H9 (cell line): ENCODE measurements at regions not wholly inside any gene's neighbourhood (a gene's known extent, or its start where the extent isn't known, plus 50 kb on each side); places are given as distances from the start of the nearest gene placed in this dataset.

ENCODE experiments used
- DNase-seq: peaks from one replicate; pipeline ENCODE4 v3.0.0-alpha.2; 2017
- H2AFZ ChIP-seq: one replicate; pipeline ENCODE4 v1.6.1; 2013; ENCODE audit warnings: mild to moderate bottlenecking, low read length, control low read depth, moderate library complexity
- H2AK5ac ChIP-seq: 2 replicates; pipeline ENCODE4 v1.6.1; 2013; ENCODE audit warnings: low read length, control low read depth, mixed read lengths; ENCODE audit not compliant: insufficient read length
- H2BK120ac ChIP-seq: one replicate; pipeline ENCODE4 v1.6.1; 2013; ENCODE audit warnings: low read depth, mild to moderate bottlenecking, low read length, control low read depth, inconsistent platforms; ENCODE audit not compliant: poor library complexity, severe bottlenecking
- H2BK12ac ChIP-seq: 2 replicates; pipeline ENCODE4 v1.6.1; 2013; ENCODE audit warnings: low read length, control low read depth, mixed read lengths, low read depth; ENCODE audit not compliant: insufficient read length
- H2BK15ac ChIP-seq: 2 replicates; pipeline ENCODE4 v1.6.1; 2013; ENCODE audit warnings: low read depth, low read length, control low read depth
- H2BK20ac ChIP-seq: one replicate; pipeline ENCODE4 v1.6.1; 2013; ENCODE audit warnings: low read depth, mild to moderate bottlenecking, low read length, control low read depth, inconsistent platforms; ENCODE audit not compliant: poor library complexity, severe bottlenecking
- H2BK5ac ChIP-seq: 2 replicates; pipeline ENCODE4 v1.6.1; 2013; ENCODE audit warnings: low read length, control low read depth, mixed read lengths; ENCODE audit not compliant: insufficient read length
- H3K14ac ChIP-seq: 2 replicates; pipeline ENCODE4 v1.6.1; 2013; ENCODE audit warnings: low read length, control low read depth; ENCODE audit not compliant: insufficient read depth
- H3K18ac ChIP-seq: 2 replicates; pipeline ENCODE4 v1.6.1; 2013; ENCODE audit warnings: low read depth, mild to moderate bottlenecking, mixed read lengths, low read length, control low read depth; ENCODE audit not compliant: insufficient read length
- H3K23ac ChIP-seq: 2 replicates; pipeline ENCODE4 v1.6.1; 2013; ENCODE audit warnings: low read length, control low read depth, mixed read lengths, low read depth; ENCODE audit not compliant: insufficient read length
- H3K23me2 ChIP-seq: 2 replicates; pipeline ENCODE4 v1.6.1; 2013; ENCODE audit warnings: low read depth, mild to moderate bottlenecking, mixed read lengths, low read length, control low read depth; ENCODE audit not compliant: insufficient read length, poor library complexity, severe bottlenecking
- H3K27ac ChIP-seq: 2 replicates; pipeline ENCODE4 v1.5.1; 2013; ENCODE audit warnings: low read length, control low read depth, mixed read lengths, low read depth; ENCODE audit not compliant: insufficient read length
- H3K27me3 ChIP-seq: 2 replicates; pipeline ENCODE4 v1.6.1; 2013; ENCODE audit warnings: low read length, control low read depth, inconsistent platforms; ENCODE audit not compliant: insufficient read depth
- H3K4ac ChIP-seq: 2 replicates; pipeline ENCODE4 v1.6.1; 2013; ENCODE audit warnings: low read depth, mild to moderate bottlenecking, control low read depth, inconsistent platforms, low read length, moderate library complexity
- H3K4me1 ChIP-seq: 2 replicates; pipeline ENCODE4 v1.6.1; 2013; ENCODE audit warnings: low read length, control low read depth, inconsistent platforms; ENCODE audit not compliant: insufficient read depth
- H3K4me2 ChIP-seq: 2 replicates; pipeline ENCODE4 v1.6.1; 2013; ENCODE audit warnings: low read length, control low read depth, mixed read lengths; ENCODE audit not compliant: insufficient read length, insufficient read depth
- H3K56ac ChIP-seq: 2 replicates; pipeline ENCODE4 v1.6.1; 2013; ENCODE audit warnings: low read depth, mild to moderate bottlenecking, mixed read lengths, low read length, control low read depth; ENCODE audit not compliant: insufficient read length
- H3K79me1 ChIP-seq: 2 replicates; pipeline ENCODE4 v1.6.1; 2013; ENCODE audit warnings: low read depth, mild to moderate bottlenecking, moderate library complexity, low read length, control low read depth, inconsistent platforms; ENCODE audit not compliant: insufficient read depth, poor library complexity, severe bottlenecking
- H3K79me2 ChIP-seq: 2 replicates; pipeline ENCODE4 v1.6.1; 2013; ENCODE audit warnings: low read length, control low read depth, inconsistent platforms; ENCODE audit not compliant: insufficient read depth
- H3K9ac ChIP-seq: 2 replicates; pipeline ENCODE4 v1.6.1; 2013; ENCODE audit warnings: low read length, control low read depth, mixed read lengths; ENCODE audit not compliant: insufficient read length; ENCODE audit errors: extremely low read depth
- H3K9me3 ChIP-seq: one replicate; pipeline ENCODE4 v1.6.1; 2013; ENCODE audit warnings: low read depth, low read length, inconsistent platforms; ENCODE audit not compliant: control insufficient read depth
- H3T11ph ChIP-seq: one replicate; pipeline ENCODE4 v1.6.1; 2013; ENCODE audit warnings: mild to moderate bottlenecking, low read length, control low read depth, inconsistent platforms
- H4K20me1 ChIP-seq: one replicate; pipeline ENCODE4 v1.6.1; 2013; ENCODE audit not compliant: control insufficient read depth, insufficient read length, insufficient read depth
- H4K5ac ChIP-seq: 2 replicates; pipeline ENCODE4 v1.6.1; 2013; ENCODE audit warnings: low read depth, mild to moderate bottlenecking, mixed read lengths, low read length, control low read depth; ENCODE audit not compliant: insufficient read length
- H4K8ac ChIP-seq: replicated peaks from 2 replicates; pipeline ENCODE4 v1.6.1; 2013; ENCODE audit warnings: low read length, control low read depth, mixed read lengths, low read depth; ENCODE audit not compliant: insufficient read length
- H4K91ac ChIP-seq: 2 replicates; pipeline ENCODE4 v1.6.1; 2013; ENCODE audit warnings: low read depth, mild to moderate bottlenecking, moderate library complexity, mixed read lengths, low read length, control low read depth; ENCODE audit not compliant: insufficient read length
- H3K27ac Mint-ChIP-seq, 3 experiments: 2 replicates in 2 of 3; 3 replicates in 1 of 3; pipeline ENCODE4 v1.8.0; 2020 to 2021; ENCODE audit warnings: mixed read lengths in 3 of 3, mild to moderate bottlenecking in 1 of 3, moderate library complexity in 1 of 3
- H3K27me3 Mint-ChIP-seq: 2 replicates; pipeline ENCODE4 v1.8.0; 2021; ENCODE audit warnings: low read depth, mild to moderate bottlenecking, moderate library complexity, mixed read lengths
- H3K36me3 Mint-ChIP-seq, 3 experiments: 2 replicates in 2 of 3; 3 replicates in 1 of 3; pipeline ENCODE4 v1.8.0; 2020 to 2021; ENCODE audit warnings: low read depth in 3 of 3, mixed read lengths in 3 of 3; ENCODE audit not compliant: insufficient read depth in 1 of 3
- H3K4me1 Mint-ChIP-seq, 2 experiments: 2 replicates each; pipeline ENCODE4 v1.8.0; 2020; ENCODE audit warnings: mixed read lengths in 2 of 2
- H3K4me3 Mint-ChIP-seq, 2 experiments: 2 replicates in 1 of 2; 3 replicates in 1 of 2; pipeline ENCODE4 v1.8.0; 2020 to 2021; ENCODE audit warnings: mild to moderate bottlenecking in 2 of 2, mixed read lengths in 2 of 2, moderate library complexity in 1 of 2
- H3K9me3 Mint-ChIP-seq, 2 experiments: 2 replicates in 1 of 2; 3 replicates in 1 of 2; pipeline ENCODE4 v1.8.0; 2020; ENCODE audit warnings: mild to moderate bottlenecking in 2 of 2, mixed read lengths in 2 of 2, moderate library complexity in 1 of 2
- WGBS: extraction: QIAGEN DNeasy Blood & Tissue Kit; methylation state at CpG from one replicate; pipeline ENCODE4 v1.1.7; 2013; ENCODE audit warnings: missing lambda C conversion rate, low lambda C conversion rate, mixed read lengths; ENCODE audit not compliant: insufficient read length; ENCODE audit errors: extremely low coverage; 5-methylcytosine and 5-hydroxymethylcytosine counted together
- TF ChIP-seq, protein P1 (sequence below): fragments of 200-600 bp; sonication (generic); conservative IDR thresholded peaks from 3 replicates; pipeline ENCODE4 v1.8.0; 2021; ENCODE audit warnings: antibody characterized with exemption, mild to moderate bottlenecking

DNA sequence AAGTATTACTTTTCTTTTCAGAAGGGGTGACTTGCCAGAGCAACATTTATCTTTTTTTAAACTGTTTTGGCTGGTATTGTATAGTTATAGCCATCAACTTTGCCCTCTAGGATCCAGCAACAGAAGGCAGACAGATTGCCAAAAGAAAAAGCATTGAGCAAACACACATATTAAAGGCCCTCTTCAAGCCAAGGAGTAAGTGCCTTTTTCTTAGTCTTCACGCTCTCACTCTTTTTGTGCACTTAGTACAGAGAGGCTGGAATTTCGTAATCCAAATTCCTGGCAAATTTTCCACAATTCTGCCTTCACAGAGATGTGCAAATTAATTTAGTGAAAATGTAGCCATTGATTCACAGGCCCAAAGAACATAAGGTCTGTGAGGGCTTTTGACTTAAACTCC lies 253.1 kb upstream of the EDA2R start:
- Histone ChIP-seq H3K27me3 (no peaks in the 10 kb centered on the region), H3K9me3 (peaks cover 41% of the 10 kb centered on the region), H3K4me2 (no peak overlapping the region), H2BK5ac (no peak overlapping the region), H3K79me2 (no peaks in the 10 kb centered on the region), H3T11ph (no peak overlapping the region), H2BK20ac (no peak overlapping the region), H2AFZ (no peak overlapping the region), H3K9ac (no peak overlapping the region), H4K8ac (no peak overlapping the region), H3K23ac (no peak overlapping the region), H2BK12ac (no peak overlapping the region), H3K14ac (no peak overlapping the region), H3K79me1 (no peaks in the 10 kb centered on the region), H4K91ac (no peak overlapping the region), H3K23me2 (no peaks in the 10 kb centered on the region), H2BK15ac (no peak overlapping the region), H4K20me1 (no peaks in the 10 kb centered on the region), H4K5ac (no peak overlapping the region), H2BK120ac (no peak overlapping the region), H3K27ac (no peak overlapping the region), H3K4me1 (no peaks in the 10 kb centered on the region), H3K56ac (no peak overlapping the region), H2AK5ac (no peak overlapping the region), H3K4ac (no peak overlapping the region), H3K18ac (no peak overlapping the region)
- Mint-ChIP-seq H3K36me3 (no peaks in the 10 kb centered on the region), H3K4me3 (no peak overlapping the region), H3K4me1 (no peaks in the 10 kb centered on the region), H3K27ac (no peak overlapping the region), H3K9me3 (peaks cover 52 to 60% of the 10 kb centered on the region in 2 experiments), H3K27me3 (no peaks in the 10 kb centered on the region; the same call in 1 of the 2 replicates)
- DNase-seq = no peak
- no CpG with 5 or more reads among the region's 2 CpGs for WGBS
- TF ChIP-seq, protein P1, sequence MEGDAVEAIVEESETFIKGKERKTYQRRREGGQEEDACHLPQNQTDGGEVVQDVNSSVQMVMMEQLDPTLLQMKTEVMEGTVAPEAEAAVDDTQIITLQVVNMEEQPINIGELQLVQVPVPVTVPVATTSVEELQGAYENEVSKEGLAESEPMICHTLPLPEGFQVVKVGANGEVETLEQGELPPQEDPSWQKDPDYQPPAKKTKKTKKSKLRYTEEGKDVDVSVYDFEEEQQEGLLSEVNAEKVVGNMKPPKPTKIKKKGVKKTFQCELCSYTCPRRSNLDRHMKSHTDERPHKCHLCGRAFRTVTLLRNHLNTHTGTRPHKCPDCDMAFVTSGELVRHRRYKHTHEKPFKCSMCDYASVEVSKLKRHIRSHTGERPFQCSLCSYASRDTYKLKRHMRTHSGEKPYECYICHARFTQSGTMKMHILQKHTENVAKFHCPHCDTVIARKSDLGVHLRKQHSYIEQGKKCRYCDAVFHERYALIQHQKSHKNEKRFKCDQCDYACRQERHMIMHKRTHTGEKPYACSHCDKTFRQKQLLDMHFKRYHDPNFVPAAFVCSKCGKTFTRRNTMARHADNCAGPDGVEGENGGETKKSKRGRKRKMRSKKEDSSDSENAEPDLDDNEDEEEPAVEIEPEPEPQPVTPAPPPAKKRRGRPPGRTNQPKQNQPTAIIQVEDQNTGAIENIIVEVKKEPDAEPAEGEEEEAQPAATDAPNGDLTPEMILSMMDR = no peak
